B cell (primary cell): ENCODE measurements at regions not wholly inside any gene's neighbourhood (a gene's known extent, or its start where the extent isn't known, plus 50 kb on each side); places are given as distances from the start of the nearest gene placed in this dataset.

ENCODE experiments used
- ATAC-seq: fragments of 200-7000 bp; cut with Tn5 transposase; one replicate; pipeline ENCODE4 v1.10.0; 2021; ENCODE audit warnings: low read depth, mild to moderate bottlenecking, moderate number of reproducible peaks, moderate library complexity
- CTCF ChIA-PET: fragments of 350-600 bp; sonication (Branson Sonifier 250); formaldehyde crosslinking; loops from one replicate; lab custom pipeline; 2021; ENCODE audit warnings: antibody characterized with exemption, inconsistent platforms; lab: Charles Lee
- POLR2A ChIA-PET: fragments of 350-600 bp; sonication (Branson Sonifier 250); formaldehyde crosslinking; loops from one replicate; lab custom pipeline; 2021; ENCODE audit warnings: antibody characterized with exemption; lab: Charles Lee
- DNase-seq: peaks from one replicate; pipeline ENCODE4 v3.0.0; 2013
- H2AFZ ChIP-seq: 2 replicates; pipeline ENCODE4 v1.6.1; 2012; ENCODE audit warnings: mild to moderate bottlenecking, low read depth, low read length; ENCODE audit not compliant: insufficient read depth, poor library complexity, severe bottlenecking
- H3K27ac ChIP-seq, 2 donors: 1 replicate in 1 of 2; 2 replicates in 1 of 2; pipeline ENCODE4 v1.5.1; 2012 to 2013; ENCODE audit warnings: low read length in 2 of 2, mild to moderate bottlenecking in 2 of 2, moderate library complexity in 1 of 2
- H3K27me3 ChIP-seq, 4 experiments: fragments of 200-600 bp in 1 of 4; sonication (generic) in 1 of 4; replicated peaks in 1 of 4; 1 replicate in 2 of 4; 2 replicates in 2 of 4; pipeline versions ENCODE4 v1.6.1 to v1.7.0; 2013 to 2016; ENCODE audit warnings: low read length in 3 of 4, mild to moderate bottlenecking in 2 of 4, mixed read lengths in 1 of 4, moderate library complexity in 1 of 4; ENCODE audit not compliant: insufficient read depth in 4 of 4, control insufficient read depth in 3 of 4; ENCODE audit errors: control extremely low read depth in 1 of 4
- H3K36me3 ChIP-seq, 2 experiments: replicated peaks in 1 of 2; 1 replicate in 1 of 2; 2 replicates in 1 of 2; pipeline versions ENCODE4 v1.6.1 to v1.7.1; 2013; ENCODE audit warnings: low read length in 1 of 2; ENCODE audit not compliant: insufficient read depth in 2 of 2, control insufficient read depth in 1 of 2; ENCODE audit errors: control extremely low read depth in 1 of 2, extremely low read depth in 1 of 2
- H3K4me1 ChIP-seq, 2 donors: fragments of 200-600 bp in 1 of 2; sonication (generic) in 1 of 2; 1 replicate in 1 of 2; 2 replicates in 1 of 2; pipeline versions ENCODE4 v1.5.1 to v1.6.1; 2013 to 2017; ENCODE audit warnings: low read length in 2 of 2; ENCODE audit not compliant: control insufficient read depth in 2 of 2, insufficient read depth in 2 of 2
- H3K4me2 ChIP-seq: replicated peaks from 2 replicates; pipeline ENCODE3; 2012; ENCODE audit warnings: mild to moderate bottlenecking, low read depth, low read length; ENCODE audit not compliant: poor library complexity, severe bottlenecking
- H3K4me3 ChIP-seq, 5 experiments: fragments of 200-600 bp in 1 of 5; sonication (generic) in 1 of 5; 1 replicate in 3 of 5; 2 replicates in 2 of 5; pipeline versions ENCODE4 v1.5.1 to v1.7.0; 2011 to 2016; ENCODE audit warnings: low read length in 4 of 5, mild to moderate bottlenecking in 4 of 5, low read depth in 2 of 5, control low read depth in 1 of 5, moderate library complexity in 1 of 5; ENCODE audit not compliant: insufficient read depth in 1 of 5; ENCODE audit errors: control extremely low read depth in 1 of 5, extremely low read depth in 1 of 5
- H3K79me2 ChIP-seq: fragments of 200-600 bp; sonication (generic); one replicate; pipeline ENCODE4 v1.6.0; 2016; ENCODE audit warnings: low read length; ENCODE audit not compliant: control insufficient read depth, insufficient read depth
- H3K9ac ChIP-seq: fragments of 200-600 bp; sonication (generic); 2 replicates; pipeline ENCODE4 v1.6.1; 2017; ENCODE audit warnings: mild to moderate bottlenecking, low read length, moderate library complexity
- H3K9me3 ChIP-seq, 3 donors: one replicate each; pipeline versions ENCODE4 v1.6.1 to v1.7.1; 2013; ENCODE audit warnings: low read length in 2 of 3; ENCODE audit not compliant: control insufficient read depth in 2 of 3, insufficient read depth in 1 of 3; ENCODE audit errors: control extremely low read depth in 1 of 3
- H4K20me1 ChIP-seq: 2 replicates; pipeline ENCODE4 v1.6.0; 2012; ENCODE audit warnings: mild to moderate bottlenecking, low read length; ENCODE audit not compliant: insufficient read depth, control insufficient read depth, poor library complexity, severe bottlenecking
- H3K27ac Mint-ChIP-seq: one replicate; pipeline ENCODE4 v1.8.0; 2021; ENCODE audit warnings: mixed read lengths
- H3K27me3 Mint-ChIP-seq: one replicate; pipeline ENCODE4 v1.8.0; 2021; ENCODE audit warnings: mixed read lengths
- H3K4me1 Mint-ChIP-seq: one replicate; pipeline ENCODE4 v1.8.0; 2021; ENCODE audit warnings: mixed read lengths
- H3K4me3 Mint-ChIP-seq: one replicate; pipeline ENCODE4 v1.8.0; 2021; ENCODE audit warnings: mixed read lengths
- H3K9me3 Mint-ChIP-seq: one replicate; pipeline ENCODE4 v1.8.0; 2022; ENCODE audit warnings: mixed read lengths; ENCODE audit not compliant: insufficient read depth
- EZH2 ChIP-seq: IDR thresholded peaks from 2 replicates; pipeline ENCODE4 v1.6.1; 2012; ENCODE audit warnings: borderline replicate concordance, low read depth, mild to moderate bottlenecking, moderate library complexity, low read length; ENCODE audit not compliant: insufficient read depth, poor library complexity, severe bottlenecking
- WGBS: methylation state at CpG from one replicate; pipeline ENCODE4 v1.1.5; 2013; ENCODE audit warnings: missing lambda C conversion rate; ENCODE audit not compliant: insufficient coverage; 5-methylcytosine and 5-hydroxymethylcytosine counted together
- intact Hi-C: fragments of 100-400 bp; cut with micrococcal nuclease; formaldehyde crosslinking; loops from one replicate; pipeline ENCODE4 v1.10.0; 2022
- TF ChIP-seq, protein P1 (sequence below): fragments of 200-600 bp; IDR thresholded peaks from one replicate; pipeline ENCODE4 v1.8.0; 2022; ENCODE audit warnings: antibody characterized with exemption, mild to moderate bottlenecking

DNA sequence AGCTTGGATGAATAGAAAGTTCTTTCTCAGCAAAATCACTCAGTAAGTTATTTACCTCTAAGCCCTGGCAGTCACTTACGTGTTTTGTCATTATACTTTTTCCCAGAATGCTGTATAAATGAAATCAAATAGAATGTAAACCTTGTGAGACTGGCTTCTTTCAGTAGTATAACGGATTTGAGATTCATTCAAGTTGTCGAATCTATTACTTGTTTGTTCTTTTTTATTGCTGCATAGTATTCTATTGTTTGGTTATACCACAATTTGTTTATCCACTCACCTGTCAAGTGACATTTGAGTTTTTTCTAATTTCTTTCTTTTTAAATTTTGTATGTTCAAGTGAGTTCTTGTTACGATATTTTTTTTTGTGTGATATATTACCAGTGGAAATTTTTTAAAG is 381.6 kb downstream of the EDEM1 start:
- Histone ChIP-seq H3K4me2 (no peak overlapping the region), H3K27ac (no peak overlapping the region), H3K79me2 (no peaks in the 10 kb centered on the region), H2AFZ (no peak overlapping the region), H3K27me3 (no peaks in the 10 kb centered on the region), H3K36me3 (no peaks in the 10 kb centered on the region), H3K4me3 (no peak overlapping the region), H3K9ac (no peak overlapping the region), H4K20me1 (no peaks in the 10 kb centered on the region), H3K9me3 (no peaks in the 10 kb centered on the region), H3K4me1 (no peaks in the 10 kb centered on the region)
- Mint-ChIP-seq H3K4me1 (no peaks in the 10 kb centered on the region), H3K4me3 (no peak overlapping the region), H3K27me3 (peaks cover 5% of the 10 kb centered on the region), H3K27ac (no peak overlapping the region), H3K9me3 (peaks cover 1% of the 10 kb centered on the region)
- ChIA-PET CTCF (no interaction called here), POLR2A (no interaction called here)
- ATAC-seq (no peak), DNase-seq (no peak)
- WGBS, result 100% methylated on average over 1 of the region's 4 CpGs
- TF ChIP-seq EZH2, result no peak
- TF ChIP-seq, protein P1, sequence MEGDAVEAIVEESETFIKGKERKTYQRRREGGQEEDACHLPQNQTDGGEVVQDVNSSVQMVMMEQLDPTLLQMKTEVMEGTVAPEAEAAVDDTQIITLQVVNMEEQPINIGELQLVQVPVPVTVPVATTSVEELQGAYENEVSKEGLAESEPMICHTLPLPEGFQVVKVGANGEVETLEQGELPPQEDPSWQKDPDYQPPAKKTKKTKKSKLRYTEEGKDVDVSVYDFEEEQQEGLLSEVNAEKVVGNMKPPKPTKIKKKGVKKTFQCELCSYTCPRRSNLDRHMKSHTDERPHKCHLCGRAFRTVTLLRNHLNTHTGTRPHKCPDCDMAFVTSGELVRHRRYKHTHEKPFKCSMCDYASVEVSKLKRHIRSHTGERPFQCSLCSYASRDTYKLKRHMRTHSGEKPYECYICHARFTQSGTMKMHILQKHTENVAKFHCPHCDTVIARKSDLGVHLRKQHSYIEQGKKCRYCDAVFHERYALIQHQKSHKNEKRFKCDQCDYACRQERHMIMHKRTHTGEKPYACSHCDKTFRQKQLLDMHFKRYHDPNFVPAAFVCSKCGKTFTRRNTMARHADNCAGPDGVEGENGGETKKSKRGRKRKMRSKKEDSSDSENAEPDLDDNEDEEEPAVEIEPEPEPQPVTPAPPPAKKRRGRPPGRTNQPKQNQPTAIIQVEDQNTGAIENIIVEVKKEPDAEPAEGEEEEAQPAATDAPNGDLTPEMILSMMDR, result no peak
- intact Hi-C loops, result no loop called here

DNA sequence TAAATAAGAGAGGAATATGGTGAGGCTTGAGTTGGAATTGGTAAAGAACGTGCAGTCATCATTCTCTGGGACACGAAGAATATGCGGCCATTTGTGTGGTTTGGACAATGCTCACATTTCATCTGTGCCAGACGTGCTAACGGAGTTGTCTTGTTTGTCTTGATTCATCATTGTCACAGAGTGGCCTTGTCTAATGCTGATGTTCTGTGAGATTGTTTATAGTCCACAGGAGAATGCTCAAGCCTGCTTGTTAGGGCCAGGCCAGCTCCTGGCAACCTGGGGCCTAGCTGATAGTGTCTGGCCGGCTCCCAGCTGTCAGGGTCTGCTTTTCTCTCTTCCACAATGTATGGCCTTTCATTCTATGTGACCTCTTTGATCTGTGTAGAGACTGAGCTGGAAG is 384.7 kb downstream of the EDEM1 start:
- ChIA-PET POLR2A (no interaction called here), CTCF (no interaction called here)
- H3K4me3 ChIP-seq, result no peak overlapping the region
- no peaks in the 10 kb centered on the region for H3K27me3 ChIP-seq
- no peak for ATAC-seq
- DNase-seq, result no peak
- Mint-ChIP-seq H3K4me3 (no peak overlapping the region), H3K27me3 (peaks cover 5% of the 10 kb centered on the region), H3K27ac (no peak overlapping the region), H3K9me3 (peaks cover 1% of the 10 kb centered on the region), H3K4me1 (no peaks in the 10 kb centered on the region)
- H2AFZ ChIP-seq, result no peak overlapping the region
- no peak overlapping the region for H3K9ac ChIP-seq
- H3K36me3 ChIP-seq, result no peaks in the 10 kb centered on the region
- no peak overlapping the region for H3K4me2 ChIP-seq
- no peaks in the 10 kb centered on the region for H4K20me1 ChIP-seq
- H3K79me2 ChIP-seq, result no peaks in the 10 kb centered on the region
- 86% methylated on average over 5 of the region's 6 CpGs for WGBS
- peaks cover 0 to 1% (median 0%) of the 10 kb centered on the region in 3 donors for H3K9me3 ChIP-seq
- no peak overlapping the region for H3K27ac ChIP-seq
- TF ChIP-seq, protein P1, result no peak
- TF ChIP-seq EZH2, result no peak
- intact Hi-C loops, result no loop called here
- no peaks in the 10 kb centered on the region for H3K4me1 ChIP-seq
